ENCODE measurements at regions not wholly inside any gene's neighbourhood (a gene's known extent, or its start where the extent isn't known, plus 50 kb on each side); places are given as distances from the start of the nearest gene placed in this dataset.

- TF ChIP-seq TAF7 (optimal IDR thresholded peaks at IDR 0.05; ENCODE audit: borderline replicate concordance, low read depth, low read length), result no peak
- TF ChIP-seq, protein P1, sequence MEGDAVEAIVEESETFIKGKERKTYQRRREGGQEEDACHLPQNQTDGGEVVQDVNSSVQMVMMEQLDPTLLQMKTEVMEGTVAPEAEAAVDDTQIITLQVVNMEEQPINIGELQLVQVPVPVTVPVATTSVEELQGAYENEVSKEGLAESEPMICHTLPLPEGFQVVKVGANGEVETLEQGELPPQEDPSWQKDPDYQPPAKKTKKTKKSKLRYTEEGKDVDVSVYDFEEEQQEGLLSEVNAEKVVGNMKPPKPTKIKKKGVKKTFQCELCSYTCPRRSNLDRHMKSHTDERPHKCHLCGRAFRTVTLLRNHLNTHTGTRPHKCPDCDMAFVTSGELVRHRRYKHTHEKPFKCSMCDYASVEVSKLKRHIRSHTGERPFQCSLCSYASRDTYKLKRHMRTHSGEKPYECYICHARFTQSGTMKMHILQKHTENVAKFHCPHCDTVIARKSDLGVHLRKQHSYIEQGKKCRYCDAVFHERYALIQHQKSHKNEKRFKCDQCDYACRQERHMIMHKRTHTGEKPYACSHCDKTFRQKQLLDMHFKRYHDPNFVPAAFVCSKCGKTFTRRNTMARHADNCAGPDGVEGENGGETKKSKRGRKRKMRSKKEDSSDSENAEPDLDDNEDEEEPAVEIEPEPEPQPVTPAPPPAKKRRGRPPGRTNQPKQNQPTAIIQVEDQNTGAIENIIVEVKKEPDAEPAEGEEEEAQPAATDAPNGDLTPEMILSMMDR (IDR thresholded peaks at IDR 0.05; ENCODE audit: control extremely low read depth in 1 of 3, insufficient read depth in 1 of 3, low read depth in 1 of 3, low read length in 3 of 3), result peak in 2 of 3 experiments; percentile 21 to 30; a peak in 2 of 4 replicates
- TF ChIP-seq EP300 (IDR thresholded peaks at IDR 0.05; ENCODE audit: borderline replicate concordance in 1 of 2, low read depth in 2 of 2, low read length in 2 of 2), result no peak
These were observed 50.9 kb upstream of the PRDX4 start for GRCh38 chrX:23616361-23616760.
